Activated CD4-positive, alpha-beta T cell treated with anti-CD3 and anti-CD28 coated beads, Interleukin-2, amount 50 U/mL, for 1 hour (primary cell): ENCODE measurements at regions not wholly inside any gene's neighbourhood (a gene's known extent, or its start where the extent isn't known, plus 50 kb on each side); places are given as distances from the start of the nearest gene placed in this dataset.
"Not testable (repeated sequence)": the region's sequence is repeated elsewhere in the genome, so short reads cannot be mapped to it uniquely, and the experiment has no call there.

Experiments
- DNase-seq: peaks from one replicate; pipeline ENCODE4 v3.0.0-alpha.2; 2020

- DNase-seq, result no peak
Measured at GRCh38 chrX:22536746-22537304, 264.1 kb downstream of the CBLL2 start.

DNA sequence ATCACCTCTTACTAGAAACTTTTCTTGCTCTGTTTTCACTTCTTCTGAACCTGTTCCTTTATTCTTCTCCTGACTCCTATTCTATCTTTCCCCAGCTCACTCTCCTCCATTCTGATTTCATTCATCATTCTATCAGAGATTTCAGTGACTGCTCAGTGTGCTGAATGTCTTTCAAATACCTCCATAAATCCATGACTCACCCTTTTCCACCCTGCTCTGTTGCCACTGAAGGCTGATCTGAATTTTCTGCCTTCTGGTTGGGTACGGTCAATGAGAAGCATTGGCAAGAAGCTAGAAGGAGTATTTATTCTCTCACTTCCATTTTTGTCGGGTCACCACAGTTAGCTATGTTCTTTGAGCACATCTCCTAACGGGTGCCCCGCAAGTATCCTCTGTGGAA, 265.9 kb downstream of the CBLL2 start:
- no peak for DNase-seq

DNA sequence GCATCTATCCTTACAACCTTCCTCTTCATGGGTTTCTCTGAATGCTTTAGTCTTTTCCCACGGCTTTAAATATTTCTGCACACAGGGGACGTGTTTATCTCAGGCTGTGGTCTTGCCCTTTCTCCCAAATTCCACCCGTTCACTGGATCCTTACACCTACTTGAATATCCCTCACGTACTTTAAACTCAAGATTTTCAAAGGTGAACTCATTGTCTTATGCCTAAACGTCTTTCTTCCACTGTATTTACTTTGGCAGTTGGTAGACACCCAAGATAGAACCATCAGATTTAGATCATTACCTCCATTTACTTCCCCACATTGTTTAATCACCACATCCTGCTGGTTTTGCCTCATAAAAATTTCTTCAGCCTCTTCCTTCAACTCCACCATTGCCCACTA, 269.2 kb downstream of the CBLL2 start:
- DNase-seq, result no peak

- no peak for DNase-seq
Measured at GRCh38 chrX:22542641-22543040, 269.9 kb downstream of the CBLL2 start.

DNA sequence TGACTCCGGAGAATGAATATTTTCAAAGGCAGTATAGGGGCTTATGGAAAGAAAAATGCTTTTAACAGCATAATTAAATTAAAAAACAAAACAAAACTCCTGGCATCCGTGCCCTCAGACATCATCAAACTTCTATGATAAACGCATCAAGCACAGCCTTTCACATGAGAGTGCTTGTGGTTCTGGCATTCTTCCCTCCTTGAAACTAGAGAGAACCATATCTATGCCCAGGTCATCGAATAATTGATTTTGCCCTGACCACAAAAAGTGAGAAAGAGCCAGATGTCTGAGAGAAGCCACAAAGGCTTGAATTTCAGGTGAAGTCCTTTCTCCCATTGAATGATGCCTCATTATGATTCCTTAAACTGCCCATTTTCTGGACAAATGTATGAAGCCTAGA, 286.8 kb downstream of the CBLL2 start:
- DNase-seq, result no peak

GRCh38 chrX:22575161-22575845, 302.6 kb downstream of the CBLL2 start:
- DNase-seq, result no peak

DNA sequence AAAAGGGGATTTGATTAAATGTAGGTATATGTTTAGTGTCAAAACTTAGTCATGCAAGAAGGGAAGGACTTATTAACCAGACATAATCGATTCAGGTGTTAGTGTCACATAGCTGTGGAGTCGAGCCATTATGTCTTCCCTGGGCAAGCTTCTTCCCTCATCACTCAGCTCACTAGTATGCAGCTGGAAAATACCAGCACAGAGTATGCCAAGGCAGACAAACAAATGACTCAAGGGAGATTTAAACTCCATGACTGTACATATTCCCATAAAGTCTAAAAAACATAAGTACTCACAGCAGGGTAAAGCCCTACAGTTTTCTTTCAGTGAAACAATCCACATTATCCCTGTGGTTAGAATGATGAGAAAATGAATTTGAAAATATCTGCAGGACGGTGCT, 304.5 kb downstream of the CBLL2 start:
- DNase-seq, result no peak

GRCh38 chrX:22585831-22586230, 313.1 kb downstream of the CBLL2 start:
- no peak for DNase-seq

DNA sequence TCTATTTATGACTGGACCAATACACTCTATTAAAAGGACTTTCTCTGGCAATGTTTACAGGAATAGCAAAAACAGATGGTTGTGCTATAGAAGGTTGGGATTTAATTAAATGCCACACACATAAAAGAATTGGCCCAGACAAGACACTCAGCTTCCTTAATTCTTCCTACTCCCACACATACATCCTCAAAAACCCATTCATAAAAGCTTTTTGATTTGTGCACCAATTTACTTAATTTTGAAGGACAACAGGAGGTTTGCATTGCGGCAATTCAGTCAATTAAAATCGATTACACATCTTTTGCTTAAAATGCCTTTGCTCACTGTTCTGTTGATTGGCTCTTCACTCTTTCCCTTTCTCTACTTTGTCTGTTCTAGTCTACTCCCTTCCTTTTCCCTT, 317.1 kb downstream of the CBLL2 start:
- no peak for DNase-seq

DNA sequence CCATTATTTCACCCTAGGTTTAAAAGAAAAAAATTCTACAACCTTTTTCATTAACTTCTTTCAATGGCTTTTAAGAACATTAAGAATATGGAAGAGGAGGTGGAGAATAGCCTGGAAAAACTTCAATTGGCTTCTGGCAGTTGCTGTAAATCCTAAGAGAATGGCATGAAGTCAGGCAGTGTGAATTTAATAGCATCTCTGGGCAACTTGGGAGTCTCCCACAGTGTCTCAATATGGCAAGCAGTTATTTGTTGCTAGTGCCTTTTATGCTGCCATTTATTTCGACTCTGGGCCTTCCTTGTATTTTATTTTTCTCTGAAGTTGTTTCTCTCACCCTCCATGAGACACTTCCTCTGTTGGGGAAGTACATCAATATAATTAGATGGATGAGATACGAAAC, 322.1 kb downstream of the CBLL2 start:
- no peak for DNase-seq

- no peak for DNase-seq
Measured at GRCh38 chrX:22603060-22603459, 330.3 kb downstream of the CBLL2 start.

GRCh38 chrX:22609452-22609851, 336.7 kb downstream of the CBLL2 start:
- DNase-seq, result not testable (repeated sequence)

- DNase-seq, result no peak
Measured at GRCh38 chrX:22616867-22617266, 344.2 kb downstream of the CBLL2 start.

DNA sequence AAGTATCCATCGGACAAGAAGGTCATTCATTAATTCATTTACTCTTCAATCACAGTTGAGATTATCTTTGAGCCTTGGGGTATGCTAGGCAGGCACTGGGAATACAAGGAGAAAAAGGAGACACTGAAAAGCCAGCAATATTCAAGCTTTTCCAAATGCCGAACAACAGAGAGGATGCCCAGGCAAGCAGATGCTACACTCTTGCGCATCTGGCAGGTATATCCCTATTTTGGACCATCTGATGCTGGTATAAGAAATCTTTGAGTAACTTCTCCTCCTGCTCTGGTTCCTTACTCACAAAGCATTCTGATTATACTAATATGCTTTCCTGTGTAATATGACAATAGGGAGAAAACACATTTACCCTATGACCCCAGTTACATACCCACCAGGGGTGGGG, 354.9 kb downstream of the CBLL2 start:
- DNase-seq, result no peak

- no peak for DNase-seq
Measured at GRCh38 chrX:22628275-22628674, 355.6 kb downstream of the CBLL2 start.

DNA sequence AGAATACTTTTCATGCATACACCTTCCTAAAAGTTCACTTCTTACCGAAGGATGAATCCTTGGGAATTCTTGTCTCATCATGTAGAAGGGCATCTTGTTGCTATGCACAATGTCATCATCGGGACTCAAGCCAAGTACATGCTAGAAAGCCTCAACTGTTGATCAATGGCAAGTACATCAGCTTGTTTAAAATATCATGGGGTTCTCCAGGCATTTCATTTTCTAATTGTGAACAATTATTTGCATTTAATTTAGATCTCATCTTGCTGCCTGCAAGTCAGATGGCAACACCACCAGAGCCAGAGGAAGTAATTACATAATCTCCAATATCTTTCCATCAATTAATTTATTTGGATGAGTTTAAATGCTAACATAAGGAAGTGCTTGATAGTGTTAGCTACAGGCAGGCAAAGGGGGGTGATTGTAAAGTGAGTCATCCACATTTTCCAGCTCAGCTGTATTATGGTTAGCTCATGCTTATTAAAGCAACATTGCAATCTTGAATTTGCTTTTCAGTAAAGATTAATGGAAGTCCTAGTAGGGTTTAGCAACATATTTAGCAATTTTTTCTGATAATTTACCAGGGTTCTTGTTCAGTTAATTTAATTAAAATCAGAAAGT, 356.5 kb downstream of the CBLL2 start:
- no peak for DNase-seq

- no peak for DNase-seq
Measured at GRCh38 chrX:22634083-22634482, 361.4 kb downstream of the CBLL2 start.

DNA sequence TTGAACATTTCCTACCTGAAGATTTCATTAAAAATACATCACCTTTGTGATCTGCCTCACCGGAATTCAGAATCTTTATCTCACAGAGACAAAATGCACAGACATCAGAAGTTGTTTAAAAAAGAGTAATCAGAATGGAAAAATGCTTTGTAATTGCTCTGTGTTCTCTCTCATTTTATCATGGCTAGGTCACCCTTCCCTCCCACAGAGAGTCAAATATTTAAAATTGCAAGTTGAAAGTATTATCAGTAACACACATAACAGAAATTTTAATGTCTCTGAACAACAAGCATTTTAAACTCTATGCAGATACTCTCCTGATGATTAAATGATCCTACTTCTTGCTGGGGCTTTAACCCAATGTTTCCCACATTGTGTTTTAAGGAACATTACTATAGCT, 362.0 kb downstream of the CBLL2 start:
- DNase-seq, result no peak

GRCh38 chrX:22648281-22648680, 351.5 kb upstream of the DDX53 start:
- no peak for DNase-seq

DNA sequence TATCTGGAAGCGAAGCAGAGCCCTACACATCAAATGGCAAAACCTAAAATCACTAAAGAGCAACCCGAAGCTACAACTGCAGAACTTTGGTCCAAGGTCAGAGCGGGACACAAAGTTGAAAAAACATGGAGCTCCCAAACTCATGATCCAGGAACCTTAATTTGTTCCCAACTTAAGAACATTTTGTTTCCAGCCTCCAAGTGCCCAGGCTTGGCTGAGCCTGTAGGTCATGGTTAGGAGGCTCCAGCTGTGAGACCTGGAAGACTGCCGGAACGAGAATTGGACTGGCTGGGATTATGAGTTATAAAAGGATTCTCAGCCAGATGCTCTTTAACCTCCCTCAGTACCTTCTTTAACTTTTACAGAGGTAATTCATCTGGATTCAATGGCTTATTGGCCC, 349.1 kb upstream of the DDX53 start:
- DNase-seq, result no peak

DNA sequence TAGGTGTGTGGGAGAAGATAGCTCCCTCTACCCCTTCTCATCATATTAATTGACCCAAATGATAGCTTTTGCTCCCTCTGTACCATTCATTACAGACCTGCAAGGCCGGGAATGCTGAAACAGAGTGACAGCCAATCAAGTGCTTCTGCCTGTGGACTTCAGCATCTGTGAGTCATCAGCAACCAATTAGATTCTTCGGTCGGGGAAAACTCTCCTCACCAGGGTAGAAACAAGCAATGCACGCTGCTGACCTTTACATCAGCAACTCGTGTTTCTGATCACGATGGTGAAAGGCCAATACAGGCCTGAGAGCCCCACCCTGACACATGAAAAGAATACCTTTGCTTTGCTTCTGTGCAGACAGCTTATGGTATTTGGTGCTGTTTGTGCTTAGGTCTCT, 347.2 kb upstream of the DDX53 start:
- DNase-seq, result no peak

GRCh38 chrX:22660756-22661155, 339.0 kb upstream of the DDX53 start:
- no peak for DNase-seq

- no peak for DNase-seq
Measured at GRCh38 chrX:22662776-22663175, 337.0 kb upstream of the DDX53 start.

GRCh38 chrX:22664826-22665225, 334.9 kb upstream of the DDX53 start:
- no peak for DNase-seq

DNA sequence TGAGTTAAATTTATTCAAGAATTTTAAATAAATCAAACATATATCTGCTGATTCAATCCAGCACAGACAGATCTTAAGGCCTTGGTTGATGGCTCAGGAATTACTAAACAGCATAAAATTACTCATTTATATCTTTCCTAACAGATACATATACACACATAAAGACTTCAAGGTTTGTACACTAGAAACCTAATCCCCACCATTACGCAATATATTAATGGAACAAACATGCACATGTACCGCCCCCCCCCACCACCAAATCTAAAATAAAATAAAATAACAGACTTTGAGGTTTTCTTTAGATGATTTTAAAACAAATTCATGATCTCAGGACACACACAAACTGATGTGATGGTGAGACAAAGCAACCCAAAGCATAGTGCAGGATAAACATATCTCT, 333.9 kb upstream of the DDX53 start:
- DNase-seq, result no peak
